H1 (cell line): ENCODE measurements at regions not wholly inside any gene's neighbourhood (a gene's known extent, or its start where the extent isn't known, plus 50 kb on each side); places are given as distances from the start of the nearest gene placed in this dataset.
A peak's percentile ranks its signal among the peaks of the same experiment; 100 is the strongest.

ENCODE experiments used
- BCL11A ChIP-seq, 2 experiments: IDR thresholded peaks; one replicate each; pipeline ENCODE4 v1.6.1; 2011; ENCODE audit warnings: low read depth in 2 of 2, low read length in 2 of 2, mild to moderate bottlenecking in 2 of 2
- CBX5 ChIP-seq: fragments of 300-800, 300-1000 bp; sonication (generic); IDR thresholded peaks from 2 replicates; pipeline ENCODE4 v1.7.1; 2016; ENCODE audit warnings: antibody characterized with exemption, low read length, low read depth
- EP300 ChIP-seq, 2 experiments: IDR thresholded peaks; 1 replicate in 1 of 2; 2 replicates in 1 of 2; pipeline ENCODE4 v1.6.1; 2011 to 2012; ENCODE audit warnings: low read depth in 2 of 2, low read length in 2 of 2, mild to moderate bottlenecking in 2 of 2, borderline replicate concordance in 1 of 2, inconsistent platforms in 1 of 2, moderate library complexity in 1 of 2
- EZH2 ChIP-seq: fragments of 200-600 bp; sonication (generic); IDR thresholded peaks from 2 replicates; pipeline ENCODE4 v1.7.1; 2012; ENCODE audit warnings: low read depth, mild to moderate bottlenecking, moderate library complexity, low read length, inconsistent platforms; ENCODE audit not compliant: severe bottlenecking
- GTF2F1 ChIP-seq: IDR thresholded peaks from 2 replicates; pipeline ENCODE4 v1.6.1; 2012; ENCODE audit warnings: low read depth, low read length, improper control_type of control experiment, borderline replicate concordance
- HDAC6 ChIP-seq: IDR thresholded peaks from one replicate; pipeline ENCODE4 v1.7.1; 2012; ENCODE audit warnings: low read depth, mild to moderate bottlenecking, inconsistent platforms, low read length, moderate library complexity
- JUND ChIP-seq: IDR thresholded peaks from 2 replicates; pipeline ENCODE4 v1.6.1; 2011; ENCODE audit warnings: mild to moderate bottlenecking, improper control_type of control experiment, low read length
- KDM1A ChIP-seq: fragments of 200-600, 300-600 bp; sonication (generic); IDR thresholded peaks from 2 replicates; pipeline ENCODE4 v1.7.1; 2016; ENCODE audit warnings: mild to moderate bottlenecking, low read length, borderline replicate concordance
- NANOG ChIP-seq: IDR thresholded peaks from 2 replicates; pipeline ENCODE4 v1.6.1; 2011; ENCODE audit warnings: low read length, low read depth, mild to moderate bottlenecking, inconsistent platforms; ENCODE audit not compliant: insufficient read depth, poor library complexity, severe bottlenecking
- PHF8 ChIP-seq: fragments of 200-600 bp; sonication (generic); conservative IDR thresholded peaks from 2 replicates; pipeline ENCODE4 v1.7.1; 2012; ENCODE audit warnings: low read depth, mild to moderate bottlenecking, inconsistent platforms, low read length, moderate library complexity
- POU5F1 ChIP-seq: IDR thresholded peaks from 2 replicates; pipeline ENCODE4 v1.6.1; 2011; ENCODE audit warnings: low read depth, mild to moderate bottlenecking, low read length, moderate library complexity
- RAD21 ChIP-seq, 2 experiments: IDR thresholded peaks in 1 of 2; conservative IDR thresholded peaks in 1 of 2; 2 replicates each; pipeline ENCODE4 v1.6.1; 2011; ENCODE audit warnings: low read depth in 2 of 2, low read length in 2 of 2, improper control_type of control experiment in 1 of 2, inconsistent platforms in 1 of 2, mild to moderate bottlenecking in 1 of 2, moderate library complexity in 1 of 2
- RFX5 ChIP-seq: IDR thresholded peaks from 2 replicates; pipeline ENCODE4 v1.6.1; 2011; ENCODE audit warnings: low read depth, low read length, improper control_type of control experiment, borderline replicate concordance
- RXRA ChIP-seq: IDR thresholded peaks from 2 replicates; pipeline ENCODE4 v1.6.1; 2011; ENCODE audit warnings: low read depth, mild to moderate bottlenecking, low read length, moderate library complexity; ENCODE audit not compliant: insufficient read depth
- SP1 ChIP-seq: IDR thresholded peaks from 2 replicates; pipeline ENCODE4 v1.6.1; 2011; ENCODE audit warnings: low read depth, low read length
- SP2 ChIP-seq: IDR thresholded peaks from 2 replicates; pipeline ENCODE4 v1.6.1; 2012; ENCODE audit warnings: mild to moderate bottlenecking, low read length, inconsistent platforms
- SRF ChIP-seq: IDR thresholded peaks from 2 replicates; pipeline ENCODE4 v1.6.1; 2011; ENCODE audit warnings: mild to moderate bottlenecking, low read depth, low read length, moderate library complexity
- TEAD4 ChIP-seq: IDR thresholded peaks from 2 replicates; pipeline ENCODE4 v1.6.1; 2012; ENCODE audit warnings: low read depth, low read length, inconsistent platforms, mixed read lengths
- TF ChIP-seq, protein P1 (sequence below): IDR thresholded peaks from 2 replicates; pipeline ENCODE4 v1.6.1; 2012; ENCODE audit warnings: inconsistent platforms
- TF ChIP-seq, protein P2 (sequence below): IDR thresholded peaks from 2 replicates; pipeline ENCODE4 v1.6.1; 2011; ENCODE audit warnings: low read depth, mild to moderate bottlenecking, low read length; ENCODE audit not compliant: insufficient read depth

DNA sequence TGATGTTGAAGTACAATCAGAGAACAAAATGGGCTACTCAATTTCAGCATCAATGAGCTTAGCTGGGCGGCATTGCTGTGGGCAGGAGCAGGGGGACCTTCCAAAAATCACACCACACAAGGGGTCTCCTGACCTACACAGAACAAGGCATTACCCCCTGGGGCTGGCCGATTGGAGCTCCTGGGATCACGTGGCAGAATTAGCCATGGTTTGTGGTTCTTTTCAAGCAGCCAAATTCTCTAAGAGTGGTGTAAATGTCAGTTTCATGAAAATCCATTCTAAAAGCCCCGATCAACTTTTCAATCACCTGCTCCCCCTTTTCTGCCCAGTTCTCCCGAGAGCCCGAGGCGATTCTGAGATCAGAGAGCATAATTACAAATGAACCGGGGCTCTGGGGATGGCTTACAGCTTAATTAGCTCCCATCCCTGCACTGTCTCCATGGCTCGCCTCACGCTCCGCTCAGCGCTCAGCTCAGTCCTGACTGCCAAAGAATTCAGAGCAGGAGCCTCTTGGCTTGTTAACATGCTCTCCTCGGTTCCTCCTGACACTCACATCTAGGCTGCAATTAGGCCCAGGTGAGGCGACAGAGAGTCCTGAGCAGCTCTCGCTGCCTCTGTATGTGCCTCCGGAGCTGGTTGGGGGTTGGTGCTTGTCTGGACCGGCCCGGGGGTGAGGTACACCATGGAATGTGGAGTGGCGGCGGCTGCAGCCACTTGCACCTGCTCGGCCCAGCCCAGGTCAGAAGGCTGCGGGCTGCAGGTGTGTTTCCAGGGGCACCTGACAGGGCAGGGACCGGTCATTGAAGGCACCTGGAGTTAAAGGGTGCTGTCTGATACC lies 111.8 kb downstream of the WDR11 start (continued):
- no peak for TF ChIP-seq POU5F1
- TF ChIP-seq SRF: no peak
- TF ChIP-seq, protein P1, sequence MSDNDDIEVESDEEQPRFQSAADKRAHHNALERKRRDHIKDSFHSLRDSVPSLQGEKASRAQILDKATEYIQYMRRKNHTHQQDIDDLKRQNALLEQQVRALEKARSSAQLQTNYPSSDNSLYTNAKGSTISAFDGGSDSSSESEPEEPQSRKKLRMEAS: peak; percentile 44
- no peak for TF ChIP-seq EP300 (IDR thresholded peaks at IDR 0.05; ENCODE audit: borderline replicate concordance in 1 of 2, low read depth in 2 of 2, low read length in 2 of 2)
- TF ChIP-seq, protein P2, sequence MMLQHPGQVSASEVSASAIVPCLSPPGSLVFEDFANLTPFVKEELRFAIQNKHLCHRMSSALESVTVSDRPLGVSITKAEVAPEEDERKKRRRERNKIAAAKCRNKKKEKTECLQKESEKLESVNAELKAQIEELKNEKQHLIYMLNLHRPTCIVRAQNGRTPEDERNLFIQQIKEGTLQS: no peak
- TF ChIP-seq NANOG: no peak
- TF ChIP-seq KDM1A: no peak
- peak; percentile 40; the same call in 1 of the 2 replicates for TF ChIP-seq SP1
- TF ChIP-seq TEAD4: peak; percentile 88
- no peak for TF ChIP-seq CBX5
- no peak for TF ChIP-seq SP2
- TF ChIP-seq PHF8: no peak
- no peak for TF ChIP-seq JUND
- no peak for TF ChIP-seq EZH2
- no peak for TF ChIP-seq BCL11A (IDR thresholded peaks at IDR 0.05; ENCODE audit: low read depth in 2 of 2, low read length in 2 of 2)
- no peak for TF ChIP-seq RXRA
- no peak for TF ChIP-seq HDAC6
- peak in 1 of 2 experiments; percentile 36; a peak in 1 of 4 replicates for TF ChIP-seq RAD21 (IDR thresholded peaks at IDR 0.05 in 1 of 2, conservative IDR thresholded peaks at IDR 0.05 in 1 of 2; ENCODE audit: low read depth in 2 of 2, low read length in 2 of 2)
- no peak for TF ChIP-seq RFX5
- TF ChIP-seq GTF2F1: no peak
